WERI-Rb-1 (cell line): ENCODE measurements at regions not wholly inside any gene's neighbourhood (a gene's known extent, or its start where the extent isn't known, plus 50 kb on each side); places are given as distances from the start of the nearest gene placed in this dataset.

Experiments used
- DNase-seq: peaks from one replicate; pipeline ENCODE4 v3.0.0-alpha.2; 2020
- H3K27ac ChIP-seq: fragments of 250-450 bp; sonication (Bioruptor Pico); 2 replicates; pipeline ENCODE4 v1.5.1; 2020; ENCODE audit warnings: mild to moderate bottlenecking, moderate library complexity
- H3K27me3 ChIP-seq: fragments of 250-450 bp; sonication (Bioruptor Pico); 2 replicates; pipeline ENCODE4 v1.5.1; 2021; ENCODE audit warnings: mild to moderate bottlenecking, low read depth, moderate library complexity; ENCODE audit not compliant: insufficient read depth, severe bottlenecking
- H3K36me3 ChIP-seq: fragments of 250-450 bp; sonication (Bioruptor Pico); 2 replicates; pipeline ENCODE4 v1.5.1; 2020; ENCODE audit warnings: mild to moderate bottlenecking, moderate library complexity
- H3K4me3 ChIP-seq: 2 replicates; pipeline ENCODE4 v1.5.1; 2011; ENCODE audit warnings: low read depth, mild to moderate bottlenecking, control low read depth, low read length
- H3K9me3 ChIP-seq: fragments of 250-450 bp; sonication (Bioruptor Pico); 2 replicates; pipeline ENCODE4 v1.5.1; 2021; ENCODE audit warnings: mild to moderate bottlenecking, moderate library complexity; ENCODE audit not compliant: severe bottlenecking
- CTCF ChIP-seq: IDR thresholded peaks from 2 replicates; pipeline ENCODE4 v1.5.1; 2011; ENCODE audit warnings: low read depth, mild to moderate bottlenecking, control low read depth, inconsistent platforms, low read length

- peaks cover 64% of the 10 kb centered on the region for H3K27me3 ChIP-seq
- no peak overlapping the region for H3K27ac ChIP-seq
- no peaks in the 10 kb centered on the region for H3K36me3 ChIP-seq
These were observed 125.0 kb downstream of the FOXD2 start for GRCh38 chr1:47562799-47563198.

GRCh38 chr1:47563201-47563600 lies 125.4 kb downstream of the FOXD2 start:
- Histone ChIP-seq H3K27ac (no peak overlapping the region), H3K36me3 (no peaks in the 10 kb centered on the region), H3K9me3 (no peaks in the 10 kb centered on the region), H3K4me3 (no peak overlapping the region), H3K27me3 (peaks cover 64% of the 10 kb centered on the region)
- TF ChIP-seq CTCF, result no peak
- DNase-seq, result no peak

More at GRCh38 chr1:47562799-47563198, 125.0 kb downstream of the FOXD2 start:
- Histone ChIP-seq H3K9me3 (no peaks in the 10 kb centered on the region), H3K4me3 (no peak overlapping the region)
- TF ChIP-seq CTCF, result no peak
- no peak for DNase-seq

DNA sequence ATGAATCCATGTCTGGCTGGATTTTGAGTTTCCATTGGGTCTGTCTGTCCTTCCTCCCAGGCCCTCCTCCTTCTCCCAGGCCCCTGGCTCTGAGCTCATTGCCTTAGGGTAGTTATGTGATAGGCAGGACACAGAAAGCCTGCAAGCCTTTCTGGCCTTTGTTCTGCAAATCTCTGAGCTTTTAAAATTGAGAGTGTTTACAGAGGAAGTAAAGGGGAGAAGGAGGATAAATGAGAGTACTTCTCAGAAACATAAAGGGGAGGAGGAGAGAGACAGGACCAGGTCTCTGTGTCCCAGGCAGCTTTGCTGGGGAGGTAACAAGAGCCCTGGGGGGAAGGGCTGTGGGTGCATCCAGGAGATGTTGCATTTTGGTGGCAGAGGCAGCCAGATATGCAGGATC lies 126.7 kb downstream of the FOXD2 start:
- H3K27me3 ChIP-seq, result peaks cover 67% of the 10 kb centered on the region
- H3K36me3 ChIP-seq, result no peaks in the 10 kb centered on the region
- H3K9me3 ChIP-seq, result no peaks in the 10 kb centered on the region
- H3K4me3 ChIP-seq, result no peak overlapping the region
- H3K27ac ChIP-seq, result no peak overlapping the region
- no peak for DNase-seq
- TF ChIP-seq CTCF, result no peak

- no peak overlapping the region for H3K27ac ChIP-seq
These were observed 127.2 kb downstream of the FOXD2 start for GRCh38 chr1:47565092-47565491.

DNA sequence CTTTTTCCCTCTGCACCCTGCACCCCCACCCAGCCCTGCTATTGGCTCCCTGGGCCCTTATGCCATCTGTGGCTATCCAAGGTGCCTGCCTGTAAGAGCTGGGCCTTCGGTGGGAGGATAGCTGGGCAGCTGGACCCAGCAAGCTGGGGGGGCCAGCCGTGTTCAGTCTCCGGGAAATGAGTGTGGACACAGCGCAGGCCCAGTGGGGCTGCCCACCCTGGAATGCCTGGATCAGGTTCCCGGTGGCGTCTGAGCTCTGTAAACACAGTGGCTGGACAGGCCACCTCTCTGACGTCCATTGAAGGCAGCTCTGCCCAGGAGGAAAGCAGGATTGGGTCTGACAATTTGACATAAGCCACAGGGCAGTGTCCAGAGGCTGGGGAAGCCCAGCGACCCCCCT lies 127.8 kb downstream of the FOXD2 start:
- Histone ChIP-seq H3K27ac (no peak overlapping the region), H3K27me3 (peaks cover 69% of the 10 kb centered on the region), H3K4me3 (no peak overlapping the region), H3K9me3 (no peaks in the 10 kb centered on the region), H3K36me3 (no peaks in the 10 kb centered on the region)
- TF ChIP-seq CTCF, result no peak
- DNase-seq, result no peak

More at GRCh38 chr1:47565092-47565491, 127.2 kb downstream of the FOXD2 start:
- no peak for DNase-seq
- Histone ChIP-seq H3K4me3 (no peak overlapping the region), H3K27me3 (peaks cover 67% of the 10 kb centered on the region), H3K9me3 (no peaks in the 10 kb centered on the region), H3K36me3 (no peaks in the 10 kb centered on the region)
- no peak for TF ChIP-seq CTCF

- Histone ChIP-seq H3K27me3 (peaks cover 54% of the 10 kb centered on the region), H3K9me3 (no peaks in the 10 kb centered on the region), H3K27ac (no peak overlapping the region), H3K36me3 (no peaks in the 10 kb centered on the region), H3K4me3 (no peak overlapping the region)
- TF ChIP-seq CTCF, result no peak
- DNase-seq, result no peak
These were observed 130.9 kb downstream of the FOXD2 start for GRCh38 chr1:47568763-47569162.
